Esophagus muscularis mucosa (tissue), 4 donors: ENCODE measurements at regions not wholly inside any gene's neighbourhood (a gene's known extent, or its start where the extent isn't known, plus 50 kb on each side); places are given as distances from the start of the nearest gene placed in this dataset.

Experiments
- EP300 ChIP-seq: sonication (generic); formaldehyde crosslinking; IDR thresholded peaks from one replicate; pipeline ENCODE4 v1.6.1; 2017; ENCODE audit warnings: antibody characterized with exemption
- POLR2A ChIP-seq: fragments of 450-650 bp; IDR thresholded peaks from one replicate; pipeline ENCODE4 v1.6.1; 2017; ENCODE audit warnings: antibody characterized with exemption, moderate library complexity, mild to moderate bottlenecking, low read depth
- POLR2AphosphoS5 ChIP-seq, 2 donors: sonication (generic); formaldehyde crosslinking; IDR thresholded peaks; one replicate each; pipeline ENCODE4 v1.6.1; 2017; ENCODE audit warnings: antibody characterized with exemption in 2 of 2
- TF ChIP-seq, protein P1 (sequence below), 3 experiments: fragments of 200-600 bp in 2 of 3; fragments of 450-650 bp in 1 of 3; sonication (generic) in 2 of 3; IDR thresholded peaks; one replicate each; pipeline ENCODE4 v1.5.1; 2017 to 2019; ENCODE audit warnings: antibody characterized with exemption in 3 of 3, mild to moderate bottlenecking in 2 of 3, moderate library complexity in 1 of 3

- TF ChIP-seq POLR2AphosphoS5 (IDR thresholded peaks at IDR 0.05), result no peak
- TF ChIP-seq, protein P1, sequence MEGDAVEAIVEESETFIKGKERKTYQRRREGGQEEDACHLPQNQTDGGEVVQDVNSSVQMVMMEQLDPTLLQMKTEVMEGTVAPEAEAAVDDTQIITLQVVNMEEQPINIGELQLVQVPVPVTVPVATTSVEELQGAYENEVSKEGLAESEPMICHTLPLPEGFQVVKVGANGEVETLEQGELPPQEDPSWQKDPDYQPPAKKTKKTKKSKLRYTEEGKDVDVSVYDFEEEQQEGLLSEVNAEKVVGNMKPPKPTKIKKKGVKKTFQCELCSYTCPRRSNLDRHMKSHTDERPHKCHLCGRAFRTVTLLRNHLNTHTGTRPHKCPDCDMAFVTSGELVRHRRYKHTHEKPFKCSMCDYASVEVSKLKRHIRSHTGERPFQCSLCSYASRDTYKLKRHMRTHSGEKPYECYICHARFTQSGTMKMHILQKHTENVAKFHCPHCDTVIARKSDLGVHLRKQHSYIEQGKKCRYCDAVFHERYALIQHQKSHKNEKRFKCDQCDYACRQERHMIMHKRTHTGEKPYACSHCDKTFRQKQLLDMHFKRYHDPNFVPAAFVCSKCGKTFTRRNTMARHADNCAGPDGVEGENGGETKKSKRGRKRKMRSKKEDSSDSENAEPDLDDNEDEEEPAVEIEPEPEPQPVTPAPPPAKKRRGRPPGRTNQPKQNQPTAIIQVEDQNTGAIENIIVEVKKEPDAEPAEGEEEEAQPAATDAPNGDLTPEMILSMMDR (IDR thresholded peaks at IDR 0.05), result no peak
- TF ChIP-seq POLR2A, result no peak
- no peak for TF ChIP-seq EP300
These were observed 175.2 kb downstream of the RND3 start for GRCh38 chr2:150312271-150312670.
